Omental fat pad (tissue), 3 donors: ENCODE measurements at regions not wholly inside any gene's neighbourhood (a gene's known extent, or its start where the extent isn't known, plus 50 kb on each side); places are given as distances from the start of the nearest gene placed in this dataset.

Experiments used
- ATAC-seq: fragments of 150-250 bp; one replicate; pipeline ENCODE4 v1.9.1; 2016; ENCODE audit warnings: mild to moderate bottlenecking, moderate library complexity; ENCODE audit not compliant: low FRiP score
- DNase-seq: peaks from one replicate; pipeline ENCODE4 v3.0.0-alpha.2; 2019; ENCODE audit warnings: low spot score
- TF ChIP-seq, protein P1 (sequence below), 3 donors: fragments of 450-650 bp; IDR thresholded peaks; one replicate each; pipeline ENCODE4 v1.5.1; 2016 to 2017; ENCODE audit warnings: antibody characterized with exemption in 3 of 3, mild to moderate bottlenecking in 3 of 3, moderate library complexity in 2 of 3

DNA sequence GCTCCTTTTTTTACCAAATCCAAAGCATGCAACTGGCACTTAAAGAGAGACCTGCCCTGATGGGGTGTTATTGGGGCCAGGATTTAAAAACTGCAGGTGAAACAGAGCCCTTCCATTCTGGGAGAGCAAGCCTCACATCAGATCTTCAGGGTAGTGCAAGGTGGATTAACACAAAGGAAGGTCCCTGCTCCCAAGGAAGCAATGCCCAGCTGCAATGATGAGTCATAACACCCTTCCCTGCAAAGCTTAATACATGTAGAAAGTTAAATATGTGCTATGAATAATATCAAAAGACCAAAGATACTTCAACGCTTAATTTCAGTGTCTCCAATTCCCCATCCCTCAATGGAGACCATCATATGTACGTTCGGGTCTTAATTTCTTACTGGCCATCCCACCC lies 508.0 kb downstream of the OMA1 start:
- TF ChIP-seq, protein P1, sequence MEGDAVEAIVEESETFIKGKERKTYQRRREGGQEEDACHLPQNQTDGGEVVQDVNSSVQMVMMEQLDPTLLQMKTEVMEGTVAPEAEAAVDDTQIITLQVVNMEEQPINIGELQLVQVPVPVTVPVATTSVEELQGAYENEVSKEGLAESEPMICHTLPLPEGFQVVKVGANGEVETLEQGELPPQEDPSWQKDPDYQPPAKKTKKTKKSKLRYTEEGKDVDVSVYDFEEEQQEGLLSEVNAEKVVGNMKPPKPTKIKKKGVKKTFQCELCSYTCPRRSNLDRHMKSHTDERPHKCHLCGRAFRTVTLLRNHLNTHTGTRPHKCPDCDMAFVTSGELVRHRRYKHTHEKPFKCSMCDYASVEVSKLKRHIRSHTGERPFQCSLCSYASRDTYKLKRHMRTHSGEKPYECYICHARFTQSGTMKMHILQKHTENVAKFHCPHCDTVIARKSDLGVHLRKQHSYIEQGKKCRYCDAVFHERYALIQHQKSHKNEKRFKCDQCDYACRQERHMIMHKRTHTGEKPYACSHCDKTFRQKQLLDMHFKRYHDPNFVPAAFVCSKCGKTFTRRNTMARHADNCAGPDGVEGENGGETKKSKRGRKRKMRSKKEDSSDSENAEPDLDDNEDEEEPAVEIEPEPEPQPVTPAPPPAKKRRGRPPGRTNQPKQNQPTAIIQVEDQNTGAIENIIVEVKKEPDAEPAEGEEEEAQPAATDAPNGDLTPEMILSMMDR (IDR thresholded peaks at IDR 0.05), result no peak
- ATAC-seq, result no peak
- DNase-seq, result no peak

DNA sequence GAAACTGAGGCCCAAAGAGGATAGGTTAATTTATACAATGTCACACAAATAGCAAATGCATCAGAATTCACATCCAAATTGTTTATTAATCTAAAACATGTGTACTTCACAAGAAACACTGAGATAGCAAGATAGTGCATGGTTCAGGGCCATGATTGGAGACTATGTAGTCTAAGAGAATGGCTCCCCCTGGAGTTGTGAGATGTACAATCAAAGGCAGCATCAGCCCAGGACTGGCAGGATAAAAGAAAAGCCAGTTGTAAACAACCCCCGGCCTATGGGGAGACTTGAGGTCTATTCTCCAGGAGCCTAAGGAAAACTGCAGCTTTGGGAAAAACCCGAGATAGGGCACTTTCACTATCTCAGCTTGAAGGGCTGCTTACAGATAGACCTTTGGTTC lies 511.0 kb downstream of the OMA1 start:
- DNase-seq (no peak), ATAC-seq (no peak)
- TF ChIP-seq, protein P1 (IDR thresholded peaks at IDR 0.05), result no peak

DNA sequence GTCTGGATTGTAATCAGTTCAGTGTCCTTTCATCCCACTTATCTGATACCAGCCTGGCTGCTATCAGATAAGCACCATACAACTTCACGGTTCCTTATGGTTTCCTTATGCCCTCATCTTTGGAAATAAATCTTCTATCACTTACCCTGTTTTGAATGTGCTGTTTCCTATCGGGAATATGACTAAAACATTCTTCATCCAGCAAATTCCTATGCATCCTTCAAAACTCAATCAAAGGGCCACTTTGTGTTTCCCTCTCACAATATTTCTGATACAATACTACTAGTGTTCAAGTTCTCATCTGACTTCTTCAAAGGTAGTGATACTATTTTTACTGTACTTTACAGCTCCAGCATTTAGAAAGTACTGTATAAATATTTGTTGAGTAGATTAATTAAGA lies 513.2 kb downstream of the OMA1 start:
- ATAC-seq, result no peak
- TF ChIP-seq, protein P1 (IDR thresholded peaks at IDR 0.05), result no peak
- no peak for DNase-seq

DNA sequence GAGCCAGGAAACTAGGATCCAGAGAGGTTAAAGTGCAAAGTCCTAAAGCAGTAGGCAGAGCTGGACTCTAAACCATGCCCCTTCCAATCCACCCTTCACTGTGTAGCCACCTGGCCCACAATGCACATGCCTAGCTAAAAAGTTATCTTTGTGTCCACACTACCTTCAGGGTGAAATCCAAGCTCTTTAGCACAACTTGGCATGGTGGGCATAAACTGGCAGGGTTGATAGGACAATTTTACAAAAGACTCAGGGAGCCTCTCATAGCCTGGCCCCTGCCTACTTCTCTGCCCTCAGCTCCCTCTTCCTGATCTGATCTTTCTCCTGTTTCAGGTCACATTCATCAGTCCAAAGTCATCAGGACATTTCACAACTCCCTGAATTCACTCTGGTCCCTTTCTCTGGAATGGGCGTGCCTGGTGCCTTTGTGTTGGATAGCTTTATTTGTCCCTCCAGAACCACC lies 513.9 kb downstream of the OMA1 start:
- no peak for ATAC-seq
- no peak for DNase-seq
- TF ChIP-seq, protein P1 (IDR thresholded peaks at IDR 0.05), result no peak

DNA sequence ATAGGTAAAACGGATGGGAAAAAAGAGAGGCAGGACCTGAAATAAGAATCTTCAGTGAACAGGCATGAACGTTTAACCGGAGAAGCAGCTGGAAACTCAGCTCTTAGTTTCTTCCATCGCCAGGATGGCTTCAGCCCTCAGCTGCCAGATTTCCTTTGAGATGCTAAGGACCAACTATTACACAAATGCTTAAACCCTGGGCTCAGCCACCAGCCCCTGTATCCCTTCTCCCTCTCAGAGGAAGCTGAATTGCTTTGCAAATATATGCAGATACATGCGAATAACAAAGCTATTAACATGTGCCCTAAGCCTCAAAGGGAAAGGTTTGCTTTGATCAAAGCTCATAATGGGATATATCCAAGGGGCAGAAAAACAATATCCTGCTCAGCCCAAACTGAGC lies 515.1 kb downstream of the OMA1 start:
- ATAC-seq, result no peak
- DNase-seq, result no peak
- TF ChIP-seq, protein P1 (IDR thresholded peaks at IDR 0.05), result no peak

DNA sequence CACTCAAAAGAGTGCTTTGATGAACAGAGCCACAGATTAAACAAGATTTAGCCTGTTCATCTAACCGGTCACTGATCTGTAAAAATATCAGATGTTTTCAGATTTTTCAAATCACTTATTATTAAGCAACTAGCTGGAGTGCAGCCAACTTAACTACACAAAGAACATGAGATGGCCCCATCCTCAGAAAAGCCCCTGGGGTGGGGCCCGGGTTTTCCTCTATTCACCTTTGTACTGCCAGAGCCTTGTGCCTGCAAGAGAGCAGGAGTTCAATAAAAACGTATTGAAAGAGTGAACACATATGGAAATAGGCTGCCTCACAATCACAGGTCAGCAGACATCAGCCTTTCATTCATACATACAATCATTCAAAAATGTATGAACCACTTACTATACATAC lies 516.1 kb downstream of the OMA1 start:
- ATAC-seq (no peak), DNase-seq (no peak)
- TF ChIP-seq, protein P1 (IDR thresholded peaks at IDR 0.05), result no peak

DNA sequence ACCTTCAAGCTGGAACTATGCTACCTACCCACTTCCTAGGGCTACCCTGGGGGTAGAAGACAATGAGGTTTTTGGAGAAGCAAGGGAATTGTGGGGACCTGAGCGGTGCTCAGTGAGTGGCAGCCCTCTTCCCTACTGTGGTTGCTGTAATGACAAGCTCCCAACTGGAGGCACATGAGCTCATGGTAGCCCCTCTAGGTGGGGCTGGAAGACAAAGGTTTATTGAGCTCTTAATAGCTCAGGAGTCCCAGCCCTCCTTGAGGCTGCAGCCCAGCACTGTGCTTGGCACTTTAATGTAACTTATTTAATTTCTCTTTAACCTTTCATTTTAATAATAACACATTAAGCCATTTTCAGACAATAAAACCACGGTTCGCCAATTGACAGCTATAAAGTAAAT lies 528.9 kb downstream of the OMA1 start:
- no peak for ATAC-seq
- DNase-seq, result no peak
- TF ChIP-seq, protein P1 (IDR thresholded peaks at IDR 0.05), result no peak
